ENCODE measurements at regions not wholly inside any gene's neighbourhood (a gene's known extent, or its start where the extent isn't known, plus 50 kb on each side); places are given as distances from the start of the nearest gene placed in this dataset.

DNA sequence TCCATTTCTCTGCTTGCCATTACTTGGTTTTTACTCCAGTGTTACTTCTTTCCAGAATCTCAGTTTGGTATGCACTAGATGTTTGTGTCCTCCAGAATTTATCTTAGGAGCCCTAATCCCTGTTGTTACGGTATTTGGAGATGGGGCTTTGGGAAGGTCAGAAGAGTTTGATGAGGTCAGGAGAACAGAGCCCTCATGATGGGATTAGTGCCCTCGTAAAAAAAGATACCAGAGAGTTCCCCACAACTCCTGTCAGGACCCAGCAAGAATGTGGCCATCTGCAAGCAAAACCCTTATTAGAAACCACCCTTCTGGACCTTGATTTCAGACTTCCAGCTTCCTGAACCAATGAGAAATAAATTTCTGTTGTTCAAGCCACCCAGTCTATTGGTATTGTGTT, 98.0 kb downstream of the ADAMTS1 start:
- TF ChIP-seq, protein P1, sequence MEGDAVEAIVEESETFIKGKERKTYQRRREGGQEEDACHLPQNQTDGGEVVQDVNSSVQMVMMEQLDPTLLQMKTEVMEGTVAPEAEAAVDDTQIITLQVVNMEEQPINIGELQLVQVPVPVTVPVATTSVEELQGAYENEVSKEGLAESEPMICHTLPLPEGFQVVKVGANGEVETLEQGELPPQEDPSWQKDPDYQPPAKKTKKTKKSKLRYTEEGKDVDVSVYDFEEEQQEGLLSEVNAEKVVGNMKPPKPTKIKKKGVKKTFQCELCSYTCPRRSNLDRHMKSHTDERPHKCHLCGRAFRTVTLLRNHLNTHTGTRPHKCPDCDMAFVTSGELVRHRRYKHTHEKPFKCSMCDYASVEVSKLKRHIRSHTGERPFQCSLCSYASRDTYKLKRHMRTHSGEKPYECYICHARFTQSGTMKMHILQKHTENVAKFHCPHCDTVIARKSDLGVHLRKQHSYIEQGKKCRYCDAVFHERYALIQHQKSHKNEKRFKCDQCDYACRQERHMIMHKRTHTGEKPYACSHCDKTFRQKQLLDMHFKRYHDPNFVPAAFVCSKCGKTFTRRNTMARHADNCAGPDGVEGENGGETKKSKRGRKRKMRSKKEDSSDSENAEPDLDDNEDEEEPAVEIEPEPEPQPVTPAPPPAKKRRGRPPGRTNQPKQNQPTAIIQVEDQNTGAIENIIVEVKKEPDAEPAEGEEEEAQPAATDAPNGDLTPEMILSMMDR (tag by site-specific recombination; IDR thresholded peaks at IDR 0.05): no peak
- TF ChIP-seq ZNF311 (tag by site-specific recombination; IDR thresholded peaks at IDR 0.05; ENCODE audit: borderline replicate concordance) (no peak), ZNF174 (tag by site-specific recombination; IDR thresholded peaks at IDR 0.05) (no peak), ZNF416 (tag by site-specific recombination; IDR thresholded peaks at IDR 0.05) (no peak), ZNF596 (tag by site-specific recombination; IDR thresholded peaks at IDR 0.05) (no peak), ZNF140 (tag by site-specific recombination; IDR thresholded peaks at IDR 0.05) (no peak), ZNF292 (tag by site-specific recombination; IDR thresholded peaks at IDR 0.05; ENCODE audit: borderline replicate concordance, low read depth) (no peak), ZBTB8A (tag by site-specific recombination; IDR thresholded peaks at IDR 0.05) (no peak), ZNF23 (tag by site-specific recombination; IDR thresholded peaks at IDR 0.05; ENCODE audit: borderline replicate concordance) (no peak), ZBTB20 (tag by site-specific recombination; IDR thresholded peaks at IDR 0.05) (no peak), ZSCAN30 (tag by site-specific recombination; IDR thresholded peaks at IDR 0.05) (no peak)
- TF ChIP-seq, protein P2, sequence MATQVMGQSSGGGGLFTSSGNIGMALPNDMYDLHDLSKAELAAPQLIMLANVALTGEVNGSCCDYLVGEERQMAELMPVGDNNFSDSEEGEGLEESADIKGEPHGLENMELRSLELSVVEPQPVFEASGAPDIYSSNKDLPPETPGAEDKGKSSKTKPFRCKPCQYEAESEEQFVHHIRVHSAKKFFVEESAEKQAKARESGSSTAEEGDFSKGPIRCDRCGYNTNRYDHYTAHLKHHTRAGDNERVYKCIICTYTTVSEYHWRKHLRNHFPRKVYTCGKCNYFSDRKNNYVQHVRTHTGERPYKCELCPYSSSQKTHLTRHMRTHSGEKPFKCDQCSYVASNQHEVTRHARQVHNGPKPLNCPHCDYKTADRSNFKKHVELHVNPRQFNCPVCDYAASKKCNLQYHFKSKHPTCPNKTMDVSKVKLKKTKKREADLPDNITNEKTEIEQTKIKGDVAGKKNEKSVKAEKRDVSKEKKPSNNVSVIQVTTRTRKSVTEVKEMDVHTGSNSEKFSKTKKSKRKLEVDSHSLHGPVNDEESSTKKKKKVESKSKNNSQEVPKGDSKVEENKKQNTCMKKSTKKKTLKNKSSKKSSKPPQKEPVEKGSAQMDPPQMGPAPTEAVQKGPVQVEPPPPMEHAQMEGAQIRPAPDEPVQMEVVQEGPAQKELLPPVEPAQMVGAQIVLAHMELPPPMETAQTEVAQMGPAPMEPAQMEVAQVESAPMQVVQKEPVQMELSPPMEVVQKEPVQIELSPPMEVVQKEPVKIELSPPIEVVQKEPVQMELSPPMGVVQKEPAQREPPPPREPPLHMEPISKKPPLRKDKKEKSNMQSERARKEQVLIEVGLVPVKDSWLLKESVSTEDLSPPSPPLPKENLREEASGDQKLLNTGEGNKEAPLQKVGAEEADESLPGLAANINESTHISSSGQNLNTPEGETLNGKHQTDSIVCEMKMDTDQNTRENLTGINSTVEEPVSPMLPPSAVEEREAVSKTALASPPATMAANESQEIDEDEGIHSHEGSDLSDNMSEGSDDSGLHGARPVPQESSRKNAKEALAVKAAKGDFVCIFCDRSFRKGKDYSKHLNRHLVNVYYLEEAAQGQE (tag by site-specific recombination; IDR thresholded peaks at IDR 0.05): no peak
- TF ChIP-seq, protein P3, sequence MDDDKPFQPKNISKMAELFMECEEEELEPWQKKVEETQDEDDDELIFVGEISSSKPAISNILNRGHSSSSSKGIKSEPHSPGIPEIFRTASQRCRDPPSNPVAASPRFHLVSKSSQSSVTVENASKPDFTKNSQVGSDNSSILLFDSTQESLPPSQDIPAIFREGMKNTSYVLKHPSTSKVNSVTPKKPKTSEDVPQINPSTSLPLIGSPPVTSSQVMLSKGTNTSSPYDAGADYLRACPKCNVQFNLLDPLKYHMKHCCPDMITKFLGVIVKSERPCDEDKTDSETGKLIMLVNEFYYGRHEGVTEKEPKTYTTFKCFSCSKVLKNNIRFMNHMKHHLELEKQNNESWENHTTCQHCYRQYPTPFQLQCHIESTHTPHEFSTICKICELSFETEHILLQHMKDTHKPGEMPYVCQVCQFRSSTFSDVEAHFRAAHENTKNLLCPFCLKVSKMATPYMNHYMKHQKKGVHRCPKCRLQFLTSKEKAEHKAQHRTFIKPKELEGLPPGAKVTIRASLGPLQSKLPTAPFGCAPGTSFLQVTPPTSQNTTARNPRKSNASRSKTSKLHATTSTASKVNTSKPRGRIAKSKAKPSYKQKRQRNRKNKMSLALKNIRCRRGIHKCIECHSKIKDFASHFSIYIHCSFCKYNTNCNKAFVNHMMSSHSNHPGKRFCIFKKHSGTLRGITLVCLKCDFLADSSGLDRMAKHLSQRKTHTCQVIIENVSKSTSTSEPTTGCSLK (tag by site-specific recombination; IDR thresholded peaks at IDR 0.05): no peak
